WTC11 (cell line): ENCODE measurements at regions not wholly inside any gene's neighbourhood (a gene's known extent, or its start where the extent isn't known, plus 50 kb on each side); places are given as distances from the start of the nearest gene placed in this dataset.

Source experiments
- ATAC-seq: fragments of 200-7000 bp; cut with Tn5 transposase; 2 replicates; pipeline ENCODE4 v1.10.0; 2021; ENCODE audit warnings: mild to moderate bottlenecking, moderate library complexity
- CTCF ChIA-PET: fragments of 300-600 bp; sonication (Branson Sonifier 250); formaldehyde crosslinking; loops from one replicate; lab custom pipeline; 2021; ENCODE audit warnings: antibody characterized with exemption; lab: Charles Lee
- POLR2A ChIA-PET: fragments of 350-600 bp; sonication (Branson Sonifier 250); formaldehyde crosslinking; loops from one replicate; lab custom pipeline; 2021; ENCODE audit warnings: antibody characterized with exemption; lab: Charles Lee
- DNase-seq: peaks from one replicate; pipeline ENCODE4 v3.0.0; 2021; ENCODE audit warnings: low spot score
- H3K27ac Mint-ChIP-seq: 2 replicates; pipeline ENCODE4 v1.8.0; 2021; ENCODE audit warnings: mixed read lengths
- H3K27me3 Mint-ChIP-seq: 2 replicates; pipeline ENCODE4 v1.8.0; 2021; ENCODE audit warnings: low read depth, mild to moderate bottlenecking, moderate library complexity, mixed read lengths
- H3K36me3 Mint-ChIP-seq: 2 replicates; pipeline ENCODE4 v1.8.0; 2021; ENCODE audit warnings: mixed read lengths
- H3K4me1 Mint-ChIP-seq: 2 replicates; pipeline ENCODE4 v1.8.0; 2022; ENCODE audit warnings: mixed read lengths
- H3K4me3 Mint-ChIP-seq: 2 replicates; pipeline ENCODE4 v1.8.0; 2021; ENCODE audit warnings: mild to moderate bottlenecking, moderate library complexity, mixed read lengths
- H3K9me3 Mint-ChIP-seq: 2 replicates; pipeline ENCODE4 v1.8.0; 2021; ENCODE audit warnings: mixed read lengths
- AR ChIP-seq: fragments of 250-450 bp; sonication (Bioruptor Pico); IDR thresholded peaks from 2 replicates; pipeline ENCODE4 v1.9.0; 2021; ENCODE audit warnings: mild to moderate bottlenecking
- ARID4B ChIP-seq: sonication (generic); formaldehyde crosslinking; IDR thresholded peaks from 2 replicates; pipeline ENCODE4 v1.8.0; 2023; ENCODE audit warnings: missing genetic modification reagents, mild to moderate bottlenecking, borderline replicate concordance
- CREM ChIP-seq: sonication (generic); formaldehyde crosslinking; IDR thresholded peaks from 2 replicates; pipeline ENCODE4 v1.8.1; 2022; ENCODE audit warnings: mild to moderate bottlenecking, missing genetic modification reagents, moderate library complexity
- CTCF ChIP-seq: fragments of 200-600 bp; IDR thresholded peaks from 2 replicates; pipeline ENCODE4 v1.8.0; 2022; ENCODE audit warnings: antibody characterized with exemption
- E2F1 ChIP-seq: sonication (generic); formaldehyde crosslinking; IDR thresholded peaks from 2 replicates; pipeline ENCODE4 v1.8.0; 2022; ENCODE audit warnings: mild to moderate bottlenecking, missing genetic modification reagents
- E2F4 ChIP-seq: sonication (generic); formaldehyde crosslinking; IDR thresholded peaks from 2 replicates; pipeline ENCODE4 v1.8.1; 2022; ENCODE audit warnings: low read depth, mild to moderate bottlenecking, moderate library complexity, missing genetic modification reagents, borderline replicate concordance
- EMX1 ChIP-seq: fragments of 250-450 bp; sonication (Bioruptor Pico); IDR thresholded peaks from 2 replicates; pipeline ENCODE4 v1.8.0; 2021; ENCODE audit warnings: mild to moderate bottlenecking
- FOXJ3 ChIP-seq: sonication (generic); formaldehyde crosslinking; IDR thresholded peaks from 2 replicates; pipeline ENCODE4 v1.9.0; 2021; ENCODE audit warnings: missing genetic modification reagents, mild to moderate bottlenecking, borderline replicate concordance
- GABPB1 ChIP-seq: sonication (generic); formaldehyde crosslinking; IDR thresholded peaks from 2 replicates; pipeline ENCODE4 v1.8.1; 2023; ENCODE audit warnings: mild to moderate bottlenecking, missing genetic modification reagents
- HMGXB4 ChIP-seq: sonication (generic); formaldehyde crosslinking; IDR thresholded peaks from 2 replicates; pipeline ENCODE4 v1.8.1; 2023; ENCODE audit warnings: mild to moderate bottlenecking, moderate library complexity, missing genetic modification reagents
- JAZF1 ChIP-seq: fragments of 250-450 bp; sonication (Bioruptor Pico); IDR thresholded peaks from 2 replicates; pipeline ENCODE4 v1.9.0; 2021; ENCODE audit warnings: moderate library complexity, mild to moderate bottlenecking, inconsistent platforms
- PRRX2 ChIP-seq: fragments of 250-450 bp; sonication (Bioruptor Pico); IDR thresholded peaks from 2 replicates; pipeline ENCODE4 v1.8.0; 2021; ENCODE audit warnings: mild to moderate bottlenecking
- SMAD3 ChIP-seq: sonication (generic); formaldehyde crosslinking; IDR thresholded peaks from 2 replicates; pipeline ENCODE4 v1.8.0; 2022; ENCODE audit warnings: missing genetic modification reagents, mild to moderate bottlenecking, borderline replicate concordance
- TCF7 ChIP-seq: sonication (generic); formaldehyde crosslinking; IDR thresholded peaks from 2 replicates; pipeline ENCODE4 v1.8.0; 2022; ENCODE audit warnings: mild to moderate bottlenecking, low read depth, missing genetic modification reagents, moderate library complexity
- TEAD1 ChIP-seq: sonication (generic); formaldehyde crosslinking; IDR thresholded peaks from 2 replicates; pipeline ENCODE4 v1.8.0; 2022; ENCODE audit warnings: mild to moderate bottlenecking, missing genetic modification reagents
- TEAD4 ChIP-seq: sonication (generic); formaldehyde crosslinking; IDR thresholded peaks from 2 replicates; pipeline ENCODE4 v1.8.0; 2022; ENCODE audit warnings: mild to moderate bottlenecking, missing genetic modification reagents
- USF1 ChIP-seq: sonication (generic); formaldehyde crosslinking; IDR thresholded peaks from 2 replicates; pipeline ENCODE4 v1.8.0; 2022; ENCODE audit warnings: mild to moderate bottlenecking, missing genetic modification reagents
- ZNF121 ChIP-seq: sonication (generic); formaldehyde crosslinking; IDR thresholded peaks from 2 replicates; pipeline ENCODE4 v1.8.0; 2023; ENCODE audit warnings: missing genetic modification reagents
- ZNF232 ChIP-seq: sonication (generic); formaldehyde crosslinking; IDR thresholded peaks from 2 replicates; pipeline ENCODE4 v1.8.0; 2022; ENCODE audit warnings: mild to moderate bottlenecking, missing genetic modification reagents

- Mint-ChIP-seq H3K27ac (no peak overlapping the region), H3K4me3 (no peak overlapping the region)
- POLR2A ChIA-PET = no interaction called here
- no peak for DNase-seq
- TF ChIP-seq E2F1 (no peak), ZNF232 (CRISPR knock-in tag) (no peak), E2F4 (CRISPR knock-in tag) (no peak), TEAD4 (no peak), JAZF1 (CRISPR knock-in tag) (no peak), ZNF121 (no peak), USF1 (no peak), ARID4B (CRISPR knock-in tag) (no peak)
- TF ChIP-seq, all 79 proteins: peak for 0
- H3K27me3 Mint-ChIP-seq = no peaks in the 10 kb centered on the region
- ATAC-seq = no peak
- CTCF ChIA-PET = no interaction called here
- H3K4me1 Mint-ChIP-seq = peaks cover 25% of the 10 kb centered on the region
- H3K36me3 Mint-ChIP-seq = peaks cover 3% of the 10 kb centered on the region
- H3K9me3 Mint-ChIP-seq = peaks cover 4% of the 10 kb centered on the region
These were observed 153.5 kb upstream of the FUT8 start for GRCh38 chr14:65259000-65259399.

- TF ChIP-seq GABPB1 (CRISPR knock-in tag) = no peak
- TF ChIP-seq PRRX2 (CRISPR knock-in tag) = no peak
- TF ChIP-seq, all 79 proteins: peak for 0
- no peak for DNase-seq
- Mint-ChIP-seq H3K4me3 (no peak overlapping the region), H3K36me3 (peaks cover 3% of the 10 kb centered on the region), H3K4me1 (peaks cover 12% of the 10 kb centered on the region), H3K9me3 (peaks cover 4% of the 10 kb centered on the region), H3K27me3 (no peaks in the 10 kb centered on the region), H3K27ac (no peak overlapping the region)
- ChIA-PET POLR2A (interaction anchor here (0.7 kb wide), 2 partner anchors 58 to 249 kb away, joined by 3 to 5 read pairs; no protein-coding TSS in a partner anchor), CTCF (no interaction called here)
- ATAC-seq = no peak
These were observed 151.7 kb upstream of the FUT8 start for GRCh38 chr14:65260786-65261185.

GRCh38 chr14:65261425-65261920 is 151.1 kb upstream of the FUT8 start:
- ATAC-seq = no peak
- ChIA-PET CTCF (no interaction called here), POLR2A (interaction anchor here (0.7 kb wide), 2 partner anchors 58 to 249 kb away, joined by 3 to 5 read pairs; no protein-coding TSS in a partner anchor)
- Mint-ChIP-seq H3K9me3 (peaks cover 4% of the 10 kb centered on the region), H3K27me3 (no peaks in the 10 kb centered on the region), H3K36me3 (peaks cover 3% of the 10 kb centered on the region), H3K4me1 (peaks cover 5% of the 10 kb centered on the region), H3K27ac (no peak overlapping the region), H3K4me3 (no peak overlapping the region)
- no peak for DNase-seq
- TF ChIP-seq TEAD1 = no peak
- no peak for TF ChIP-seq HMGXB4 (CRISPR knock-in tag)
- TF ChIP-seq CTCF = no peak
- no peak for TF ChIP-seq CREM (CRISPR knock-in tag)
- TF ChIP-seq GABPB1 (CRISPR knock-in tag) = no peak
- TF ChIP-seq EMX1 (CRISPR knock-in tag) = no peak
- no peak for TF ChIP-seq FOXJ3 (CRISPR knock-in tag)
- TF ChIP-seq AR (CRISPR knock-in tag) = no peak
- no peak for TF ChIP-seq SMAD3 (CRISPR knock-in tag)
- no peak for TF ChIP-seq TCF7 (CRISPR knock-in tag)
